ENCODE measurements at regions not wholly inside any gene's neighbourhood (a gene's known extent, or its start where the extent isn't known, plus 50 kb on each side); places are given as distances from the start of the nearest gene placed in this dataset.

DNA sequence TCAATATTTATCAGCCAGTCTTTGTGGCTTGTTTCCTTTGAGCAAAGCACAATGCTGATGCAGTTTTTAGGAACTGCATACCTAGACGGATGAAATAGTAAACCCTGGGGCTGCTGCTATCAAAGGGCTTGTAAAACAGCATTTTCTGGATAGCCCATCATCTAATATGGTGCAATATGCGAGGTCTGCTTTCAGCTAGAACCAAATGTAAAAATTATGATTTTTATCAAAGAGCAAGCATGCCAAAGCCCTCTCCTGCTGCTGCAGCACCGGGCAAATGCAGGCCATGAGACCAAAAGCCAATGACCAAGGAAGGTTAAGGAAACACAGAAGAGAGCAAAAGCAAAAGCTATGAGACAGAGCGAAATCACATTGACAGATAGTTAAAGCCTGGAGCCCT lies 1000.4 kb downstream of the MAT2B start:
- TF ChIP-seq, protein P1, sequence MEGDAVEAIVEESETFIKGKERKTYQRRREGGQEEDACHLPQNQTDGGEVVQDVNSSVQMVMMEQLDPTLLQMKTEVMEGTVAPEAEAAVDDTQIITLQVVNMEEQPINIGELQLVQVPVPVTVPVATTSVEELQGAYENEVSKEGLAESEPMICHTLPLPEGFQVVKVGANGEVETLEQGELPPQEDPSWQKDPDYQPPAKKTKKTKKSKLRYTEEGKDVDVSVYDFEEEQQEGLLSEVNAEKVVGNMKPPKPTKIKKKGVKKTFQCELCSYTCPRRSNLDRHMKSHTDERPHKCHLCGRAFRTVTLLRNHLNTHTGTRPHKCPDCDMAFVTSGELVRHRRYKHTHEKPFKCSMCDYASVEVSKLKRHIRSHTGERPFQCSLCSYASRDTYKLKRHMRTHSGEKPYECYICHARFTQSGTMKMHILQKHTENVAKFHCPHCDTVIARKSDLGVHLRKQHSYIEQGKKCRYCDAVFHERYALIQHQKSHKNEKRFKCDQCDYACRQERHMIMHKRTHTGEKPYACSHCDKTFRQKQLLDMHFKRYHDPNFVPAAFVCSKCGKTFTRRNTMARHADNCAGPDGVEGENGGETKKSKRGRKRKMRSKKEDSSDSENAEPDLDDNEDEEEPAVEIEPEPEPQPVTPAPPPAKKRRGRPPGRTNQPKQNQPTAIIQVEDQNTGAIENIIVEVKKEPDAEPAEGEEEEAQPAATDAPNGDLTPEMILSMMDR (IDR thresholded peaks at IDR 0.05; ENCODE audit: extremely low read depth in 1 of 2, insufficient read depth in 1 of 2, low read depth in 1 of 2, low read length in 2 of 2): no peak
- no peak for TF ChIP-seq POLR2AphosphoS5 (IDR thresholded peaks at IDR 0.05; ENCODE audit: insufficient read depth, low read depth, low read length)
- TF ChIP-seq EZH2 (IDR thresholded peaks at IDR 0.05; ENCODE audit: borderline replicate concordance, low read depth, low read length, severe bottlenecking): no peak
- no peak for TF ChIP-seq POLR2A (IDR thresholded peaks at IDR 0.05; ENCODE audit: low read depth, low read length)
- no peak for TF ChIP-seq GATA2 (IDR thresholded peaks at IDR 0.05; ENCODE audit: insufficient read depth, insufficient read length, low read depth, low read length)
- TF ChIP-seq MYC (IDR thresholded peaks at IDR 0.05; ENCODE audit: low read depth, low read length): no peak
- TF ChIP-seq, protein P2, sequence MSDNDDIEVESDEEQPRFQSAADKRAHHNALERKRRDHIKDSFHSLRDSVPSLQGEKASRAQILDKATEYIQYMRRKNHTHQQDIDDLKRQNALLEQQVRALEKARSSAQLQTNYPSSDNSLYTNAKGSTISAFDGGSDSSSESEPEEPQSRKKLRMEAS (IDR thresholded peaks at IDR 0.05; ENCODE audit: insufficient read depth, insufficient read length): no peak
- no peak for TF ChIP-seq JUN (IDR thresholded peaks at IDR 0.05; ENCODE audit: borderline replicate concordance, insufficient read depth, insufficient read length, low read depth)
- no peak for TF ChIP-seq FOS (IDR thresholded peaks at IDR 0.05; ENCODE audit: borderline replicate concordance, insufficient read depth, low read length)

All from endothelial cell of umbilical vein (primary cell).